HepG2 (cell line): ENCODE measurements at regions not wholly inside any gene's neighbourhood (a gene's known extent, or its start where the extent isn't known, plus 50 kb on each side); places are given as distances from the start of the nearest gene placed in this dataset.

Source experiments
- ARID3A ChIP-seq: IDR thresholded peaks from 2 replicates; pipeline ENCODE4 v1.6.1; 2012; ENCODE audit warnings: low read depth, low read length, improper control_type of control experiment
- E2F1 ChIP-seq: sonication (generic); formaldehyde crosslinking; IDR thresholded peaks from 2 replicates; pipeline ENCODE4 v1.5.0; 2020; ENCODE audit warnings: missing genetic modification reagents
- FOXM1 ChIP-seq: sonication (generic); formaldehyde crosslinking; IDR thresholded peaks from 2 replicates; pipeline ENCODE4 v1.5.0; 2020; ENCODE audit warnings: missing genetic modification reagents
- GABPA ChIP-seq, 2 experiments: IDR thresholded peaks; 2 replicates each; pipeline ENCODE4 v1.6.1; 2011 to 2016; ENCODE audit warnings: low read depth in 2 of 2, low read length in 1 of 2, missing biosample characterization in 1 of 2, missing genetic modification characterization in 1 of 2
- GATAD1 ChIP-seq: IDR thresholded peaks from 2 replicates; pipeline ENCODE4 v1.6.1; 2016; ENCODE audit warnings: missing genetic modification reagents, missing compliant biosample characterization
- HCFC1 ChIP-seq: fragments of 150-350 bp; IDR thresholded peaks from 2 replicates; pipeline ENCODE4 v1.6.1; 2014; ENCODE audit warnings: low read depth, low read length
- HOXA7 ChIP-seq: sonication (generic); formaldehyde crosslinking; IDR thresholded peaks from 2 replicates; pipeline ENCODE4 v1.8.1; 2022; ENCODE audit warnings: mild to moderate bottlenecking, missing genetic modification reagents, moderate library complexity
- NCOR1 ChIP-seq: fragments of 200-600 bp; sonication (generic); IDR thresholded peaks from 2 replicates; pipeline ENCODE4 v1.7.0; 2017; ENCODE audit warnings: antibody characterized with exemption, low read length, borderline replicate concordance
- NFKB2 ChIP-seq: sonication (generic); formaldehyde crosslinking; IDR thresholded peaks from 2 replicates; pipeline ENCODE4 v1.4.0; 2020; ENCODE audit warnings: missing genetic modification reagents, borderline replicate concordance
- PAWR ChIP-seq: sonication (generic); formaldehyde crosslinking; IDR thresholded peaks from 2 replicates; pipeline ENCODE4 v1.4.0; 2020; ENCODE audit warnings: missing genetic modification reagents, mild to moderate bottlenecking, borderline replicate concordance
- PRMT3 ChIP-seq: sonication (generic); formaldehyde crosslinking; IDR thresholded peaks from 2 replicates; pipeline ENCODE4 v1.8.1; 2022; ENCODE audit warnings: low read depth, mild to moderate bottlenecking, moderate library complexity, missing genetic modification reagents, borderline replicate concordance
- SAP130 ChIP-seq: IDR thresholded peaks from 2 replicates; pipeline ENCODE4 v1.6.1; 2016; ENCODE audit warnings: low read depth
- TEAD2 ChIP-seq: sonication (generic); formaldehyde crosslinking; IDR thresholded peaks from 2 replicates; pipeline ENCODE4 v1.9.0; 2021; ENCODE audit warnings: missing genetic modification reagents
- TOE1 ChIP-seq: sonication (generic); formaldehyde crosslinking; IDR thresholded peaks from 2 replicates; pipeline ENCODE4 v1.4.0; 2020; ENCODE audit warnings: mild to moderate bottlenecking, missing genetic modification reagents
- ZBTB7B ChIP-seq: sonication (generic); formaldehyde crosslinking; IDR thresholded peaks from 2 replicates; pipeline ENCODE4 v1.4.0; 2020; ENCODE audit warnings: missing genetic modification reagents
- ZNF160 ChIP-seq: sonication (generic); formaldehyde crosslinking; IDR thresholded peaks from 2 replicates; pipeline ENCODE4 v1.8.0; 2022; ENCODE audit warnings: mild to moderate bottlenecking, inconsistent platforms, missing genetic modification reagents
- ZNF296 ChIP-seq: sonication (generic); formaldehyde crosslinking; conservative IDR thresholded peaks from 2 replicates; pipeline ENCODE4 v1.5.0; 2020; ENCODE audit warnings: mild to moderate bottlenecking, missing genetic modification reagents
- ZNF335 ChIP-seq: sonication (generic); formaldehyde crosslinking; IDR thresholded peaks from 2 replicates; pipeline ENCODE4 v1.4.0; 2020; ENCODE audit warnings: missing genetic modification reagents
- ZNF639 ChIP-seq: conservative IDR thresholded peaks from 2 replicates; pipeline ENCODE4 v1.6.1; 2018; ENCODE audit warnings: missing genetic modification reagents
- ZNF737 ChIP-seq: sonication (generic); formaldehyde crosslinking; IDR thresholded peaks from 2 replicates; pipeline ENCODE4 v1.5.0; 2020; ENCODE audit warnings: missing genetic modification reagents, mild to moderate bottlenecking, borderline replicate concordance
- TF ChIP-seq, protein P1 (sequence below): sonication (generic); IDR thresholded peaks from 2 replicates; pipeline ENCODE4 v1.6.1; 2016; ENCODE audit warnings: low read depth, borderline replicate concordance

DNA sequence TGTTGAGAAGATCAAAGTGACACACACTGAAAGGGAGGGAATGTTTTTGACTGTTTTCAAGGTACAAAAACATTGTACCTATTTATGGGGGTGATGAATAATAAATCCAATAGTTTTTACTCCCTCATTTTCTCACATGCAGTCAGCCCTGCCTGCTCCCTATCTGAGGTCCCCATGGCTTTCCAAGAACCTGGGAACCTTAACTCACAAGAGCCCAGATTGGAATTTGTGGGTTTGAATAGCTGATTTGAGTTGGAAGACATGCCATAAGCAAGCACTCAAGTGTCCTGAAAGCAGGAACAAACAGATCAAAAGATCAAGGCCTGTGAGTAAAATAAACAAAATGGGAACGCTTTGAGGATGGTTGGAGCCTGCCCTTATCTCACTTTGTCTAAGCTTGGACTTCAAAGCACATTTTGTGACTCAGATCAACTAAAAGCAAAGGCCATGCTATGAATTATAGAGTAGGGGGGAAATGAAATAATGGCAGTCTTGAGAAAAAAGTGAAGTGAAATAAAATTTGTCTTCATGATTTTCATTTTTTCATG lies 136.6 kb downstream of the LYPLAL1 start (continued):
- TF ChIP-seq PRMT3, result no peak
- TF ChIP-seq ARID3A, result peak; percentile 82
- no peak for TF ChIP-seq ZNF296
- no peak for TF ChIP-seq ZNF639
- 0 out of 2 replicates have a peak, but pooled peaks have one; percentile 19 for TF ChIP-seq ZBTB7B (CRISPR knock-in tag)
- TF ChIP-seq NCOR1, result peak; percentile 90; the same call in 1 of the 2 replicates
- TF ChIP-seq HCFC1, result no peak
- TF ChIP-seq TOE1, result no peak
- TF ChIP-seq PAWR (CRISPR knock-in tag), result no peak
- TF ChIP-seq TEAD2, result no peak
- peak; percentile 54 for TF ChIP-seq SAP130
- TF ChIP-seq GABPA (IDR thresholded peaks at IDR 0.05; ENCODE audit: low read depth, low read length), result no peak
- TF ChIP-seq GABPA (CRISPR knock-in tag; IDR thresholded peaks at IDR 0.05; ENCODE audit: low read depth), result no peak
- TF ChIP-seq, protein P1, sequence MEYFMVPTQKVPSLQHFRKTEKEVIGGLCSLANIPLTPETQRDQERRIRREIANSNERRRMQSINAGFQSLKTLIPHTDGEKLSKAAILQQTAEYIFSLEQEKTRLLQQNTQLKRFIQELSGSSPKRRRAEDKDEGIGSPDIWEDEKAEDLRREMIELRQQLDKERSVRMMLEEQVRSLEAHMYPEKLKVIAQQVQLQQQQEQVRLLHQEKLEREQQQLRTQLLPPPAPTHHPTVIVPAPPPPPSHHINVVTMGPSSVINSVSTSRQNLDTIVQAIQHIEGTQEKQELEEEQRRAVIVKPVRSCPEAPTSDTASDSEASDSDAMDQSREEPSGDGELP, result no peak
- TF ChIP-seq FOXM1, result no peak
- no peak for TF ChIP-seq HOXA7 (CRISPR knock-in tag)
- no peak for TF ChIP-seq NFKB2
- no peak for TF ChIP-seq ZNF737
- peak; percentile 48; the same call in 1 of the 2 replicates for TF ChIP-seq GATAD1 (CRISPR knock-in tag)
- no peak for TF ChIP-seq E2F1
- TF ChIP-seq ZNF335 (CRISPR knock-in tag), result no peak
- no peak for TF ChIP-seq ZNF160
